ENCODE measurements at regions not wholly inside any gene's neighbourhood (a gene's known extent, or its start where the extent isn't known, plus 50 kb on each side); places are given as distances from the start of the nearest gene placed in this dataset.
"Not testable (repeated sequence)": the region's sequence is repeated elsewhere in the genome, so short reads cannot be mapped to it uniquely, and the experiment has no call there.

GRCh38 chr7:35956988-35957387 lies 156.1 kb downstream of the SEPTIN7 start:
- not testable (repeated sequence) for H3K4me3 ChIP-seq (ENCODE audit: low read length)

GRCh38 chr7:35961260-35961659 lies 160.4 kb downstream of the SEPTIN7 start:
- not testable (repeated sequence) for H3K4me3 ChIP-seq (ENCODE audit: low read length)

GRCh38 chr7:35962607-35963006 lies 161.8 kb downstream of the SEPTIN7 start:
- not testable (repeated sequence) for H3K4me3 ChIP-seq (ENCODE audit: low read length)

GRCh38 chr7:35967366-35968139 lies 166.7 kb downstream of the SEPTIN7 start:
- no peak overlapping the region for H3K4me3 ChIP-seq (ENCODE audit: low read length)
- no peak for TF ChIP-seq ZNF274 (IDR thresholded peaks at IDR 0.05; ENCODE audit: low read depth, low read length)

GRCh38 chr7:35968140-35968940 lies 167.5 kb downstream of the SEPTIN7 start:
- H3K4me3 ChIP-seq (ENCODE audit: low read length), result no peak overlapping the region
- TF ChIP-seq ZNF274 (IDR thresholded peaks at IDR 0.05; ENCODE audit: low read depth, low read length), result no peak

GRCh38 chr7:35969066-35969465 lies 168.2 kb downstream of the SEPTIN7 start:
- H3K4me3 ChIP-seq (ENCODE audit: low read length), result no peak overlapping the region
- TF ChIP-seq ZNF274 (IDR thresholded peaks at IDR 0.05; ENCODE audit: low read depth, low read length), result no peak

- TF ChIP-seq ZNF274 (IDR thresholded peaks at IDR 0.05; ENCODE audit: low read depth, low read length), result no peak
These were observed 169.6 kb downstream of the SEPTIN7 start for GRCh38 chr7:35970458-35970857.

GRCh38 chr7:35971133-35971891 lies 170.5 kb downstream of the SEPTIN7 start:
- no peak for TF ChIP-seq ZNF274 (IDR thresholded peaks at IDR 0.05; ENCODE audit: low read depth, low read length)
- H3K4me3 ChIP-seq (ENCODE audit: low read length), result peak overlapping the region; percentile 6; the same call in 1 of the 2 replicates

More at GRCh38 chr7:35970458-35970857, 169.6 kb downstream of the SEPTIN7 start:
- no peak overlapping the region for H3K4me3 ChIP-seq (ENCODE audit: low read length)

- H3K4me3 ChIP-seq (ENCODE audit: low read length), result no peak overlapping the region
- TF ChIP-seq ZNF274 (IDR thresholded peaks at IDR 0.05; ENCODE audit: low read depth, low read length), result no peak
These were observed 175.1 kb downstream of the SEPTIN7 start for GRCh38 chr7:35975851-35976454.

- not testable (repeated sequence) for H3K4me3 ChIP-seq (ENCODE audit: low read length)
These were observed 174.0 kb upstream of the EEPD1 start for GRCh38 chr7:35978816-35979640.

GRCh38 chr7:35982600-35982999 lies 170.5 kb upstream of the EEPD1 start:
- TF ChIP-seq ZNF274 (IDR thresholded peaks at IDR 0.05; ENCODE audit: low read depth, low read length), result no peak
- H3K4me3 ChIP-seq (ENCODE audit: low read length), result no peak overlapping the region

- TF ChIP-seq ZNF274 (IDR thresholded peaks at IDR 0.05; ENCODE audit: low read depth, low read length), result no peak
- no peak overlapping the region for H3K4me3 ChIP-seq (ENCODE audit: low read length)
These were observed 169.4 kb upstream of the EEPD1 start for GRCh38 chr7:35983626-35984025.

- H3K4me3 ChIP-seq (ENCODE audit: low read length), result no peak overlapping the region
- TF ChIP-seq ZNF274 (IDR thresholded peaks at IDR 0.05; ENCODE audit: low read depth, low read length), result no peak
These were observed 167.8 kb upstream of the EEPD1 start for GRCh38 chr7:35985126-35985754.
